GM19372 (cell line): ENCODE measurements at regions not wholly inside any gene's neighbourhood (a gene's known extent, or its start where the extent isn't known, plus 50 kb on each side); places are given as distances from the start of the nearest gene placed in this dataset.
"Not testable (repeated sequence)": the region's sequence is repeated elsewhere in the genome, so short reads cannot be mapped to it uniquely, and the experiment has no call there.

Source experiments
- ATAC-seq: cut with Tn5 transposase; IDR thresholded peaks from one replicate; pipeline ENCODE4 v1.9.1; 2021; ENCODE audit warnings: mild to moderate bottlenecking, low read depth, moderate library complexity; ENCODE audit not compliant: unreplicated experiment

- no peak for ATAC-seq
These were observed 123.9 kb downstream of the BRMS1L start for GRCh38 chr14:35949920-35950513.

GRCh38 chr14:35947983-35948382 is 121.8 kb downstream of the BRMS1L start:
- not testable (repeated sequence) for ATAC-seq

GRCh38 chr14:35944847-35945246 is 118.7 kb downstream of the BRMS1L start:
- ATAC-seq, result no peak

GRCh38 chr14:35940291-35940690 is 114.2 kb downstream of the BRMS1L start:
- ATAC-seq, result no peak

GRCh38 chr14:35938770-35939169 is 112.6 kb downstream of the BRMS1L start:
- ATAC-seq, result no peak

- peak; percentile 38 for ATAC-seq
These were observed 108.4 kb downstream of the BRMS1L start for GRCh38 chr14:35934499-35934898.

- ATAC-seq, result peak; percentile 54
These were observed 106.6 kb downstream of the BRMS1L start for GRCh38 chr14:35932659-35933159.

GRCh38 chr14:35932136-35932535 is 106.0 kb downstream of the BRMS1L start:
- peak; percentile 35 for ATAC-seq

- ATAC-seq, result no peak
These were observed 105.2 kb downstream of the BRMS1L start for GRCh38 chr14:35931346-35931745.

- no peak for ATAC-seq
These were observed 103.0 kb downstream of the BRMS1L start for GRCh38 chr14:35929186-35929585.

GRCh38 chr14:35927727-35928126 is 101.6 kb downstream of the BRMS1L start:
- no peak for ATAC-seq

GRCh38 chr14:35925319-35925718 is 99.2 kb downstream of the BRMS1L start:
- no peak for ATAC-seq

GRCh38 chr14:35922590-35922989 is 96.5 kb downstream of the BRMS1L start:
- not testable (repeated sequence) for ATAC-seq

GRCh38 chr14:35921745-35922144 is 95.6 kb downstream of the BRMS1L start:
- no peak for ATAC-seq
